ENCODE measurements at regions not wholly inside any gene's neighbourhood (a gene's known extent, or its start where the extent isn't known, plus 50 kb on each side); places are given as distances from the start of the nearest gene placed in this dataset.

GRCh38 chr14:106488291-106488690 lies 961.9 kb downstream of the TMEM121 start:
- no peak for DNase-seq
- 71 to 76% methylated on average over 1 of the region's 1 CpG for WGBS, 2 donors

GRCh38 chr14:106489112-106489881 lies 962.9 kb downstream of the TMEM121 start:
- no peaks in the 10 kb centered on the region for H3K27me3 ChIP-seq (ENCODE audit: control insufficient read depth in 3 of 3, insufficient read depth in 3 of 3, low read length in 2 of 3)
- H3K9ac ChIP-seq (ENCODE audit: insufficient read depth in 1 of 2, low read length in 2 of 2) = no peak overlapping the region
- no peaks in the 10 kb centered on the region for H3K4me1 ChIP-seq (ENCODE audit: control insufficient read depth in 5 of 5, insufficient read depth in 5 of 5, low read length in 5 of 5)
- no peaks in the 10 kb centered on the region for H3K36me3 ChIP-seq (ENCODE audit: control insufficient read depth in 4 of 4, insufficient read depth in 4 of 4, low read length in 4 of 4)
- TF ChIP-seq CTCF (IDR thresholded peaks at IDR 0.05; ENCODE audit: control extremely low read depth, extremely low read depth) = no peak
- H3K9me3 ChIP-seq (ENCODE audit: control insufficient read depth in 4 of 4, insufficient read depth in 3 of 4, low read length in 3 of 4) = peaks cover 0 to 19% (median 0%) of the 10 kb centered on the region in 4 donors
- ATAC-seq (ENCODE audit: insufficient read depth, low FRiP score) = no peak
- no peak for DNase-seq
- H3K4me3 ChIP-seq = no peak overlapping the region
- 62 to 73% methylated on average over 8 of the region's 8 CpGs for WGBS, 2 donors
- no peak overlapping the region for H3K27ac ChIP-seq (ENCODE audit: low read depth in 1 of 2, low read length in 1 of 2)

More at GRCh38 chr14:106488291-106488690, 961.9 kb downstream of the TMEM121 start:
- no peak for ATAC-seq (ENCODE audit: insufficient read depth, low FRiP score)
- Histone ChIP-seq H3K9me3 (ENCODE audit: control insufficient read depth in 4 of 4, insufficient read depth in 3 of 4, low read length in 3 of 4) (peaks cover 0 to 19% (median 0%) of the 10 kb centered on the region in 4 donors), H3K36me3 (ENCODE audit: control insufficient read depth in 4 of 4, insufficient read depth in 4 of 4, low read length in 4 of 4) (no peaks in the 10 kb centered on the region), H3K4me1 (ENCODE audit: control insufficient read depth in 5 of 5, insufficient read depth in 5 of 5, low read length in 5 of 5) (no peaks in the 10 kb centered on the region), H3K9ac (ENCODE audit: insufficient read depth in 1 of 2, low read length in 2 of 2) (no peak overlapping the region), H3K27me3 (ENCODE audit: control insufficient read depth in 3 of 3, insufficient read depth in 3 of 3, low read length in 2 of 3) (no peaks in the 10 kb centered on the region), H3K27ac (ENCODE audit: low read depth in 1 of 2, low read length in 1 of 2) (no peak overlapping the region), H3K4me3 (no peak overlapping the region)
- TF ChIP-seq CTCF (IDR thresholded peaks at IDR 0.05; ENCODE audit: control extremely low read depth, extremely low read depth) = no peak

GRCh38 chr14:106490442-106490841 lies 964.1 kb downstream of the TMEM121 start:
- Histone ChIP-seq H3K36me3 (ENCODE audit: control insufficient read depth in 4 of 4, insufficient read depth in 4 of 4, low read length in 4 of 4) (no peaks in the 10 kb centered on the region), H3K9me3 (ENCODE audit: control insufficient read depth in 4 of 4, insufficient read depth in 3 of 4, low read length in 3 of 4) (peaks cover 0 to 22% (median 0%) of the 10 kb centered on the region in 4 donors), H3K4me3 (no peak overlapping the region), H3K9ac (ENCODE audit: insufficient read depth in 1 of 2, low read length in 2 of 2) (no peak overlapping the region), H3K4me1 (ENCODE audit: control insufficient read depth in 5 of 5, insufficient read depth in 5 of 5, low read length in 5 of 5) (no peaks in the 10 kb centered on the region), H3K27ac (ENCODE audit: low read depth in 1 of 2, low read length in 1 of 2) (no peak overlapping the region), H3K27me3 (ENCODE audit: control insufficient read depth in 3 of 3, insufficient read depth in 3 of 3, low read length in 2 of 3) (no peaks in the 10 kb centered on the region)
- 73 to 83% methylated on average over 5 of the region's 5 CpGs for WGBS, 2 donors
- no peak for DNase-seq
- no peak for ATAC-seq (ENCODE audit: insufficient read depth, low FRiP score)
- TF ChIP-seq CTCF (IDR thresholded peaks at IDR 0.05; ENCODE audit: control extremely low read depth, extremely low read depth) = no peak
